Ovary (tissue), 3 donors: ENCODE measurements at regions not wholly inside any gene's neighbourhood (a gene's known extent, or its start where the extent isn't known, plus 50 kb on each side); places are given as distances from the start of the nearest gene placed in this dataset.

ENCODE experiments used
- POLR2A ChIP-seq: fragments of 450-650 bp; IDR thresholded peaks from one replicate; pipeline ENCODE4 v1.6.1; 2017; ENCODE audit warnings: antibody characterized with exemption, mild to moderate bottlenecking, moderate library complexity
- TF ChIP-seq, protein P1 (sequence below), 3 donors: fragments of 450-650 bp in 2 of 3; fragments of 200-600 bp in 1 of 3; IDR thresholded peaks; one replicate each; pipeline versions ENCODE4 v1.5.1 to v1.8.0; 2016 to 2022; ENCODE audit warnings: antibody characterized with exemption in 3 of 3, mild to moderate bottlenecking in 1 of 3
- donor health status: DM: no; HTN: no; CAD: no.

DNA sequence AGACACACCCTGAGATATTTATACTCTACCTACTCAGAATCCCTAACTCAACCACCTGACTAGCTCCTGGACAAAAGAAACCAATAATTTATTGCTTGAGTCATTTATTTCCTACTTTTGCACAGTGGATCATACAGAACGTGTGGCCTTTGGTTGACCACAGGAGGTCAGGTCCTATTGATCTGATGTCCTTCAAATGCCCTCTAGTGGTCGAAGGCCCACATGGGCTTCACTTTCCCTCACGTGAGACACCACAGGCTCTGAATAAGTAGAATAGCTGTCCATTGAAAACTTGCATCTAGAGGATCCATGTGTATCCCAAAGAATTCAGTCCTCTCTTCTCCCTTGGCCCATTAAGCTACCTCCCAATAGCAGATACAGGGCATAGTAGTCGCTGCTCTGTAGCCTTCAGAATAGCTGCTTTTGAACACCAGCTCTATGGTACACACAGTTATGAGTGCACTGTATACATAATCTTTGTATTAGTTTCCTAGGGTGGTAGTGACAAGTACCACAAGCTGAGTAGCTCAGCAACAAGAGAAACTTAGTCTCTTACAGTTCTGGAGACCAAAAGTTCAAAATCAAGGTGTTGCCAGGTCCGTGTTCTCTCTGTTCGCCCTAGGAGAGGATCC lies 177.6 kb upstream of the SMARCA2 start:
- TF ChIP-seq POLR2A, result no peak
- TF ChIP-seq, protein P1, sequence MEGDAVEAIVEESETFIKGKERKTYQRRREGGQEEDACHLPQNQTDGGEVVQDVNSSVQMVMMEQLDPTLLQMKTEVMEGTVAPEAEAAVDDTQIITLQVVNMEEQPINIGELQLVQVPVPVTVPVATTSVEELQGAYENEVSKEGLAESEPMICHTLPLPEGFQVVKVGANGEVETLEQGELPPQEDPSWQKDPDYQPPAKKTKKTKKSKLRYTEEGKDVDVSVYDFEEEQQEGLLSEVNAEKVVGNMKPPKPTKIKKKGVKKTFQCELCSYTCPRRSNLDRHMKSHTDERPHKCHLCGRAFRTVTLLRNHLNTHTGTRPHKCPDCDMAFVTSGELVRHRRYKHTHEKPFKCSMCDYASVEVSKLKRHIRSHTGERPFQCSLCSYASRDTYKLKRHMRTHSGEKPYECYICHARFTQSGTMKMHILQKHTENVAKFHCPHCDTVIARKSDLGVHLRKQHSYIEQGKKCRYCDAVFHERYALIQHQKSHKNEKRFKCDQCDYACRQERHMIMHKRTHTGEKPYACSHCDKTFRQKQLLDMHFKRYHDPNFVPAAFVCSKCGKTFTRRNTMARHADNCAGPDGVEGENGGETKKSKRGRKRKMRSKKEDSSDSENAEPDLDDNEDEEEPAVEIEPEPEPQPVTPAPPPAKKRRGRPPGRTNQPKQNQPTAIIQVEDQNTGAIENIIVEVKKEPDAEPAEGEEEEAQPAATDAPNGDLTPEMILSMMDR (IDR thresholded peaks at IDR 0.05), result no peak
